Fibroblast of pulmonary artery (primary cell): ENCODE measurements at regions not wholly inside any gene's neighbourhood (a gene's known extent, or its start where the extent isn't known, plus 50 kb on each side); places are given as distances from the start of the nearest gene placed in this dataset.
A peak's percentile ranks its signal among the peaks of the same experiment; 100 is the strongest.

Experiments
- DNase-seq: peaks from one replicate; pipeline ENCODE4 v3.0.0-alpha.2; 2010; ENCODE audit warnings: low read depth
- H3K4me3 ChIP-seq: replicated peaks from 2 replicates; pipeline ENCODE4 v1.5.1; 2011; ENCODE audit warnings: low read depth, mild to moderate bottlenecking, control low read depth, low read length, moderate library complexity
- CTCF ChIP-seq: IDR thresholded peaks from 2 replicates; pipeline ENCODE4 v1.5.1; 2011; ENCODE audit warnings: mild to moderate bottlenecking, control low read depth, low read length, inconsistent platforms; ENCODE audit errors: missing control alignments

- DNase-seq, result no peak
- no peak for TF ChIP-seq CTCF
- no peak overlapping the region for H3K4me3 ChIP-seq
Measured at GRCh38 chr1:67960766-67961165, 89.7 kb downstream of the DIRAS3 start.

- no peak for TF ChIP-seq CTCF
- H3K4me3 ChIP-seq, result no peak overlapping the region
- DNase-seq, result no peak
Measured at GRCh38 chr1:67958472-67958871, 92.0 kb downstream of the DIRAS3 start.

- peak; percentile 40 for DNase-seq
- H3K4me3 ChIP-seq, result no peak overlapping the region
- TF ChIP-seq CTCF, result no peak
Measured at GRCh38 chr1:67957066-67957465, 93.4 kb downstream of the DIRAS3 start.

- no peak for DNase-seq
- TF ChIP-seq CTCF, result no peak
- no peak overlapping the region for H3K4me3 ChIP-seq
Measured at GRCh38 chr1:67956116-67956515, 94.3 kb downstream of the DIRAS3 start.

GRCh38 chr1:67955591-67955990 lies 94.8 kb downstream of the DIRAS3 start:
- DNase-seq, result no peak

GRCh38 chr1:67953301-67953700 lies 97.1 kb downstream of the DIRAS3 start:
- no peak for DNase-seq
- no peak for TF ChIP-seq CTCF
- H3K4me3 ChIP-seq, result no peak overlapping the region

More at GRCh38 chr1:67955591-67955990, 94.8 kb downstream of the DIRAS3 start:
- H3K4me3 ChIP-seq, result no peak overlapping the region
- no peak for TF ChIP-seq CTCF

- TF ChIP-seq CTCF, result no peak
- H3K4me3 ChIP-seq, result no peak overlapping the region
- DNase-seq, result peak; percentile 44
Measured at GRCh38 chr1:67952071-67952470, 98.4 kb downstream of the DIRAS3 start.
